ENCODE measurements at regions not wholly inside any gene's neighbourhood (a gene's known extent, or its start where the extent isn't known, plus 50 kb on each side); places are given as distances from the start of the nearest gene placed in this dataset.
A peak's percentile ranks its signal among the peaks of the same experiment; 100 is the strongest.
"Not testable (repeated sequence)": the region's sequence is repeated elsewhere in the genome, so short reads cannot be mapped to it uniquely, and the experiment has no call there.

DNA sequence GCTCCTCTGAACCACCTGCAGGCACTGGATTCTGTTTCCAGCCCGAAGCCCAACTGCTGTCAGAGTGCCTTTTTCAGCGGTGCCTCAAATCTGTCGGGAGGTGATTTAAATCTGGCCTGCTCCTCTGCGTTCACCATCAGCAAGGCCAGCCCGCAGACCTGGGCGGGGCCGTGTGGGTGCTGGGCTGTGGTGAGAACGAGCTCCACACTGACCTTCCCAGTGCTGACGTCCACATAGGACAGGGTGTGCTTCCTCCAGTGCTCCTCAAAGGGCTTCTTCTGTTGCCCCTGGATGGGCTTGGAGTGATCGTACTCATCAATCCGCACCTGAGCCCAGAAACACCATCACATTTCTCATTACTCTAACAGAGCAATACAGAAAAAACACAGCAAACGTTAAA lies 56.9 kb upstream of the TNK2 start:
- H3K36me3 Mint-ChIP-seq, result peaks cover 26% of the 10 kb centered on the region
- not testable (repeated sequence) for H3K9me3 Mint-ChIP-seq; ATAC-seq (ENCODE audit: low read depth); H3K27me3 Mint-ChIP-seq; H3K27ac Mint-ChIP-seq; DNase-seq (ENCODE audit: low spot score in 2 of 2); H3K4me1 Mint-ChIP-seq; H3K4me3 Mint-ChIP-seq

DNA sequence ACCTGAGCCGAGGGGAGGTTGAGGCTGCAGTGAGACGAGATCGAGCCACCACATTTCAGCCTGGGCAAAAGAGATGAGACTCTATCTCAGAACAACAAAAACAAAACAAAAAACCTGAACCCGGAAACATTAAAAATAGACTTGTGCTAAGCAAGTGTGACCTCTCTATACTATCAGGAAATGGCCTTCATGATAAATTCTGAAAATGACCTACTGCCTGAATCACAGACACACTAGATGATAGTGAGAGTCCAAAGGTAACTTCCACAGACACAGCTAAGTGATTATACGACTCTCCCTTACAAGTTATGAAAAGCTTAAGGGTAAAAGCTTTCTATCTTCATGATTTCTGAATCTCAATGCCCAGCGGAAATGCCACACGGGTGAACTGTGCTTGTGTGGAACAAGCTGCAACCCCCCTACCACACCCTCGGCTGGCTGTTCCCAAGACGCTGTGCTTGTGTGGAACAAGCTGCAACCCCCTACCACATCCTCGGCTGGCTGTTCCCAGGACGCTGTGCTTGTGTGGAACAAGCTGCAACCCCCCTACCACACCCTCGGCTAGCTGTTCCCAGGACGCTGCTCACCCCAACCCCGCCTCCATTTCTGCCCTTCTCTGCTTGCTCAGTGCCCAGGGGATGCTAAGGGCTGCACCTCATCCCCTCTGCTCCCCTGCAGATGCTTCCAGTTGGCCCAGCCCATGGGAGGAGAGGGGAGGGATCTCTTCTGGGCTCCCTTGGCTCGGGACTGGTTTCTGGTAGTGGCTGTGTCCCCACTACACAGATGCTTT lies 56.2 kb upstream of the TNK2 start:
- H3K36me3 Mint-ChIP-seq, result peaks cover 22% of the 10 kb centered on the region
- not testable (repeated sequence) for DNase-seq (ENCODE audit: low spot score in 2 of 2)

DNA sequence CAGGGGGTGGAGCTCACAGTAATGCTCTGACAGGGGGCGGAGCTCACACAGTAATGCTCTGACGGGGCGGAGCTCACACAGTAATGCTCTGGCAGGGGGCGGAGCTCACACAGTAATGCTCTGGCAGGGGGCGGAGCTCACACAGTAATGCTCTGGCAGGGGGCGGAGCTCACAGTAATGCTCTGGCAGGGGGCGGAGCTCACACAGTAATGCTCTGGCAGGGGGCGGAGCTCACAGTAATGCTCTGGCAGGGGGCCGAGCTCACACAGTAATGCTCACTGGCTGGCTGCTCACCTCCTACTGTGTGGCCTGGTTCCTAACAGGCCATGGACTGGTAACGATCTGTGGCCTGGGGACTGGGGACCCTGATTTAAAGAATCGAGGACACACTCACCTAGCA lies 53.9 kb upstream of the TNK2 start:
- not testable (repeated sequence) for H3K4me3 Mint-ChIP-seq; H3K27me3 Mint-ChIP-seq; H3K27ac Mint-ChIP-seq; H3K9me3 Mint-ChIP-seq; ATAC-seq (ENCODE audit: low read depth); H3K4me1 Mint-ChIP-seq
- DNase-seq (ENCODE audit: low spot score in 2 of 2), result peak in 1 of 2 donors; percentile 5
- peaks cover 20% of the 10 kb centered on the region for H3K36me3 Mint-ChIP-seq

More for the DNA sequence above, 56.2 kb upstream of the TNK2 start:
- not testable (repeated sequence) for H3K4me3 Mint-ChIP-seq; H3K27me3 Mint-ChIP-seq; ATAC-seq (ENCODE audit: low read depth); H3K27ac Mint-ChIP-seq; H3K9me3 Mint-ChIP-seq; H3K4me1 Mint-ChIP-seq

DNA sequence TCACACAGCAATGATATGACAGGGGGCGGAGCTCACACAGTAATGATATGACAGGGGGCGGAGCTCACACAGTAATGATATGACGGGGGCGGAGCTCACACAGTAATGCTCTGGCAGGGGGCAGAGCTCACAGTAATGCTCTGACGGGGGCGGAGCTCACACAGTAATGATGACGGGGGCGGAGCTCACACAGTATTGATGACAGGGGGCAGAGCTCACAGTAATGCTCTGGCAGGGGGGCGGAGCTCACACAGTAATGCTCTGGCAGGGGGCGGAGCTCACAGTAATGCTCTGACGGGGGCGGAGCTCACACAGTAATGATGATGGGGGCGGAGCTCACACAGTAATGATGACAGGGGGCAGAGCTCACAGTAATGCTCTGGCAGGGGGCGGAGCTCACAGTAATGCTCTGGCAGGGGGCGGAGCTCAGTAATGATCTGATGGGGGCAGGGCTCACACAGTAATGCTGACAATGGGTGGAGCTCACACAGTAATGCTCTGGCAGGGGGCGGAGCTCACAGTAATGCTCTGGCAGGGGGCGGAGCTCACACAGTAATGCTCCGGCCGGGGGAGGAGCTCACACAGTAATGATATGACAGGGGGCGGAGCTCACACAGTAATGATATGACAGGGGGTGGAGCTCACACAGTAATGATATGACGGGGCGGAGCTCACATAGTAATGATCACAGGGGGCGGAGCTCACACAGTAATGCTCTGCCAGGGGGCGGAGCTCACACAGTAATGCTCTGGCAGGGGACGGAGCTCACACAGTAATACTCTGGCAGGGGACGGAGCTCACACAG lies 52.8 kb upstream of the TNK2 start:
- H3K4me3 Mint-ChIP-seq; H3K4me1 Mint-ChIP-seq; H3K9me3 Mint-ChIP-seq; H3K27me3 Mint-ChIP-seq; DNase-seq (ENCODE audit: low spot score in 2 of 2): not testable (repeated sequence)
- Mint-ChIP-seq H3K36me3 (peaks cover 20% of the 10 kb centered on the region), H3K27ac (peak overlapping the region; percentile 35)
- peak; percentile 10 for ATAC-seq (ENCODE audit: low read depth)

DNA sequence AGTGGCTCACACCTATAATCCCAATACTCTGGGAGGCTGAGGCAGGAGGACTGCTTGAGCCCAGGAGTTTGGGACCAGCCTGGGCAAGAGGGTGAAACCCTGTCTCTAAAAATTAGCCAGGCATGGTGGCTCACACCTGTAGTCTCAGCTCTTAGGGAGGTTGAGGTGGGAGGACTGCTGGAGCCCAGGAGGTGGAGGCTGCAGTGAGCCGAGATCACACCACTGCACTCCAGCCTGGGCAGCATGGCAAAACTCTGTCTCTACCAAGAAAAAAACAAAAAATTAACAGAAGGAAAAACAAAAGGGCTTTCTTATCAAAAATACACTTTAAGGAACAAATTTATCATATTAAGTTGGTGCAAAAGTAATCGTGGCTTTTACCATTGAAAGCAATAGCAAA lies 51.8 kb upstream of the TNK2 start:
- ATAC-seq (ENCODE audit: low read depth); H3K27me3 Mint-ChIP-seq; DNase-seq (ENCODE audit: low spot score in 2 of 2); H3K4me1 Mint-ChIP-seq; H3K27ac Mint-ChIP-seq; H3K9me3 Mint-ChIP-seq; H3K4me3 Mint-ChIP-seq: not testable (repeated sequence)
- peaks cover 15% of the 10 kb centered on the region for H3K36me3 Mint-ChIP-seq

DNA sequence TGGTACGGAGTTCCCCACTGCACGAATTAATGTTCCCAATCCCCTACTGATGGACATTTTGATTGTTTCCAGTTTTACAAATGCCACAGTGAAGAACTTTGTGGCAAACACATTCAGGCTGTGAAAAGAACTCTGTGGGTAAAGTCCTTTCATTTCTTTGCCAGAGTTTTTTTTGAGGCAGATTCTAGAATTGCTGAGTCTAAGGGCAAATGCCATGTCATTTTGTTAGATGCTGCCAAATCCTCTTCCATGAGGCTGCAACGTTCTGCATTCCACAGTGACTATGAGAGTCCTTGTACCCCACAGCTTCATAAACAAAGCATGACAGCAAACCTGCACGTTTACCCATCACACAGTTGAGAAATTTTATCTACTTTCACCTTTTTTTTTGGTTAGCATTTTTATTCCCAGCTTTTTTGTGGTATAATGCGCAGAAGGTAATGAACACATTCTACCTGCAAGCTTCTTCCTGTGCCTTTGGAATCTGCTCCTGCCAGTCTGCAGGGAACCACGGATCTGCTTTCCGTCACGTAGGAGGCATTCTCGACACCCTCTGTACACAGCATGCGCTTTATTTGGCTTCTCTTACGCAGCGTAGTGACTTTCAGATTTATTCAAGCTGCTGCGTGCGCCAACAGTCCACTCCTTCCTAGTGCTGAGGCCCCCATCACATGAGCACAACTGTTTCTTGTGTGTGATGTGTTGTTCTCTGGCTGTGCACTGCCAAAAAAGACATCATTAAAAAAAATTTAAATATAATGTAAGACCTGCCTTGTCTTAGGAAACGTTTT lies 51.2 kb upstream of the TNK2 start:
- DNase-seq (ENCODE audit: low spot score in 2 of 2); ATAC-seq (ENCODE audit: low read depth); H3K27me3 Mint-ChIP-seq; H3K9me3 Mint-ChIP-seq; H3K4me3 Mint-ChIP-seq; H3K4me1 Mint-ChIP-seq: not testable (repeated sequence)
- Mint-ChIP-seq H3K36me3 (peaks cover 15% of the 10 kb centered on the region), H3K27ac (peak overlapping the region; percentile 71)

DNA sequence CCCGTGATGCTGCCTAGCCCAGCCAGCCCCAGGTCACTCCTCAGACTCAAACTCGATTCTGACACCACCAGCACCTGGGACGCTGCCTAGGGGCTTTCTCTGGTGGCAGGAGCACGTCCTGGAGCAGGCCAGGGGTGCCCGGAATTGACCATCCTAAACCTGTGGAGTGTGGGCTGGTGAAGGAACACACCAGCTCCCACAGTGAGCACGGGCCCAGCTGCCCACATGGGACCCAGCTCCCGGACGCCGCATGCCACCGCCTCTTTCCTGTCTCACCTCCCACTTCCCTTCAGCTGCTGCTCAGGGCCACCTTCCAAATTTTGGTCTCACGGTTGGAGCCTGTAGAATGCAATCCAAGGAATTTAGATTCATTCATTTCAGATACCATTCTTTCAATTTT lies 50.4 kb upstream of the TNK2 start:
- H3K27me3 Mint-ChIP-seq; ATAC-seq (ENCODE audit: low read depth); DNase-seq (ENCODE audit: low spot score in 2 of 2); H3K4me3 Mint-ChIP-seq; H3K9me3 Mint-ChIP-seq; H3K4me1 Mint-ChIP-seq: not testable (repeated sequence)
- H3K27ac Mint-ChIP-seq, result peak overlapping the region; percentile 71
- H3K36me3 Mint-ChIP-seq, result peaks cover 14% of the 10 kb centered on the region
